ENCODE measurements at regions not wholly inside any gene's neighbourhood (a gene's known extent, or its start where the extent isn't known, plus 50 kb on each side); places are given as distances from the start of the nearest gene placed in this dataset.

DNA sequence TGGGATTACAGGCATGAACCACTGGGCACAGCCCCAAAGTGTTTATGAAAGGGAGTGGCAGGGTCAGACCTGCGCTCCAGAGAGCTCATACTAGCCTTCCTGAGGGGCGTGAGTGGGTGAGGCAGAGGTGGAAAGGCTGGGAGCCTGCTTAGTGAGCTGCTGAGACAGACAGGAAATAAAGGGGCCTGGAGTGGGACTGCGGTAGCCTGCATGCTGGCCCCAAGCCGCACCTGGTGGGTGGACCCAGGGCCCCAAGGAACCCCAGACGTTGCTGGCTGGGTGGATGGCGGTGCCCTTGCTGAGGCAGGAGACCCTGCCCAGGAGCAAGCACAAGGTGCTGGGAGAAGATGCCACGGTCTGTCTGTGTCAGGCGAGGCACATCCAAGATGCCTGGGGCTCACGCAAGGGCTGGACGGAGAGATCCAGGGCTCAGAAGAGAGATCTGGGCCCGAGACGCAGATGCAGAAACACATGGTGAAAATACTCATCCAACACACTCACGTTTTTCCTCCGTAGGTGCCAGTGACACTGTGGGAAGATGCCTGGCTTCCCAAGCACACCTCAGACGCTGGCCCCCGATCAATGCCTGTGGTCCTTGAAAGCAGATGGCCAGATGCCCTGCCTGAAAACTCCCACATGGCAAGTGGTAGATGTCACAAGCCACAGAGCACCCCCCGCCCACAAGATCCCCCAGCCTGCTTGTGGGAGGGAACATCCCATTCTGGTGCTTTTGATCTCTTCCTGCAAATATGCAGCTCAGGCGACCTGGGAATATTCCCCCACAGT, 151.1 kb downstream of the GLI2 start:
- intact Hi-C loops (cut with DNase I), result no loop called here
- ATAC-seq (no peak), DNase-seq (ENCODE audit: missing footprints) (peak; percentile 28)

DNA sequence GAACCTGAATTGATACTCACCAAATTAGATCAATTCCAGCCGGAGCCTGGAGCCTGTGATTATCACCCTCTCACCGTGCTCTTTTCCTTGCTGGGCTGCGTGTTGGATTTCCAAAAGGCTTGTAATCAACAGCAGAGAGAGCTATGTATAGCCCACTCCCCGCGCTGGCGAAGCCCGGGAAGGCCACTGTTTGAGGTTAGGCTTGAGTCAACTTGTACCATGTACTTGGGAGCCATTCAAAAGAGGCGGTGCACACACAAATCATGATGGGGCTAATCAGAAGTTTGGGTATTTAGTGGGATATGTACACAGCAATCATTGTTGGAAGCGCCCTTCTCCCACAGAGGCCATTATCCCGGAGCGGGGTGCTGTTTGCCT, 151.6 kb downstream of the GLI2 start:
- ATAC-seq, result no peak
- intact Hi-C loops (cut with DNase I), result no loop called here
- no peak for DNase-seq (ENCODE audit: missing footprints)

- intact Hi-C loops (cut with DNase I), result no loop called here
- DNase-seq (ENCODE audit: missing footprints) (peak; percentile 37), ATAC-seq (no peak)
These were observed 152.1 kb downstream of the GLI2 start for GRCh38 chr2:120887741-120888231.

GRCh38 chr2:120888851-120889250, 153.2 kb downstream of the GLI2 start:
- intact Hi-C loops (cut with DNase I), result no loop called here
- no peak for ATAC-seq
- no peak for DNase-seq (ENCODE audit: missing footprints)

DNA sequence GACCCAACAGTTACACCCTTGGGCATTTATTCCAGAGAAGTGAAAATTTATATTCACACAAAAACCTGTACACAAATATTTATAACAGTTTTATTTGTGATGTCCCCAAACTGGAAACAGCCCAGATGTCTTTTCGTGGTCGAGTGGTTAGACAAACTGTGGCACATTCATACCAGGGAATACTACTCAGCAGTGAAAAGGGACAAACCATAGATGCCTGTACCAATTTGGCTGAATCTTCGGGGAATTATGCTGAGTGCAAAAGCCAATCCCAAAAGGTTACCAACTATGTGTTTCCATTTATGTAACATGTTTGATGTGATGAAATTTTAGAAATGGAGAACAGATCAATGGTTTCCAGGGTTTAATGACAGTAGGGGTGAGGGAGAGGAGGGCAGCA, 154.3 kb downstream of the GLI2 start:
- DNase-seq (ENCODE audit: missing footprints), result no peak
- intact Hi-C loops (cut with DNase I), result no loop called here
- no peak for ATAC-seq

DNA sequence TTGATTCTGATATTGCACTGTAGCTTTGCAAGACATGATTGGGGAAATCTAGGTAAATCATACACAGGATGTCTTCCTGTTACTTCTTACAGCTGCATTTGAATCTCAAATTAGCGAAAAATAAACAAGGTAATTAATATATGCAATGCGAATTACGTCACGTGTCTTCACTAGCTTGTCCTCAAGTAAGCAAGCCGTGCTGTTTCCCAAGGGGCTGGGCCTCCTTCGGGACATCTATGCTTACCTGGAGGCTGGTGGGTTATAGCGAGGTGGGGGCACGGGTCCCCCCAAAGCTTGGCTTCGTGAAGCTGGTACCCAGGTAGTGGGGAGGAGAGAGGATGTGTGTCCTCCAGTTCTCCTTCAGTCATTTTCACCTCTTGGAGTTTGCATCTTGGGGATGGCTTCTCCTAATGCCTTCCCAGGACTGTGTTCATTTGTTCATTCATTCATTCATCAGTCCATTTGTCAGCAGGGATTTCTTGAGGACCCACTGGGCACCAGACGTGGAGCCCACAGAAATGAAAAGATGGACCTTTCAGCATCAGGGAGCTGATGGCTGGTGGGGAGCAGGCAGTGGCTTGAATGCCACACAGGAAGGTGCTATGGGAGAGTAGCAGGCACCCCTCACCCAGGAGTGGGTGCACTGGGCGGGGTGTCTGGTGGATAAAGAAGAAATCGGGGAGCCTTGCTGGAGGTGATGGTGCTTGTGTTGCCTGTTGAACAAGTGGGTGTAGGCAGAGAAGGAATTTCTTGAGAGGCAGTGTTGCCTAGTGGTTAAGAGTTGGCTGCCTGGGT, 155.1 kb downstream of the GLI2 start:
- intact Hi-C loops (cut with DNase I), result no loop called here
- DNase-seq (ENCODE audit: missing footprints) (peak; percentile 5), ATAC-seq (no peak)

GRCh38 chr2:120892271-120892966, 156.8 kb downstream of the GLI2 start:
- ATAC-seq, result no peak
- intact Hi-C loops (cut with DNase I), result no loop called here
- peak; percentile 57 for DNase-seq (ENCODE audit: missing footprints)

- ATAC-seq (peak; percentile 40), DNase-seq (ENCODE audit: missing footprints) (peak; percentile 23)
- intact Hi-C loops (cut with DNase I), result no loop called here
These were observed 157.4 kb downstream of the GLI2 start for GRCh38 chr2:120892967-120893667.

GRCh38 chr2:120893811-120894584, 158.3 kb downstream of the GLI2 start:
- ATAC-seq, result no peak
- intact Hi-C loops (cut with DNase I), result no loop called here
- peak; percentile 67 for DNase-seq (ENCODE audit: missing footprints)

GRCh38 chr2:120894966-120895365, 159.3 kb downstream of the GLI2 start:
- no peak for ATAC-seq
- intact Hi-C loops (cut with DNase I), result no loop called here

GRCh38 chr2:120896126-120896525, 160.5 kb downstream of the GLI2 start:
- intact Hi-C loops (cut with DNase I), result no loop called here
- ATAC-seq (no peak), DNase-seq (ENCODE audit: missing footprints) (peak; percentile 37)

More at GRCh38 chr2:120894966-120895365, 159.3 kb downstream of the GLI2 start:
- peak; percentile 44 for DNase-seq (ENCODE audit: missing footprints)

DNA sequence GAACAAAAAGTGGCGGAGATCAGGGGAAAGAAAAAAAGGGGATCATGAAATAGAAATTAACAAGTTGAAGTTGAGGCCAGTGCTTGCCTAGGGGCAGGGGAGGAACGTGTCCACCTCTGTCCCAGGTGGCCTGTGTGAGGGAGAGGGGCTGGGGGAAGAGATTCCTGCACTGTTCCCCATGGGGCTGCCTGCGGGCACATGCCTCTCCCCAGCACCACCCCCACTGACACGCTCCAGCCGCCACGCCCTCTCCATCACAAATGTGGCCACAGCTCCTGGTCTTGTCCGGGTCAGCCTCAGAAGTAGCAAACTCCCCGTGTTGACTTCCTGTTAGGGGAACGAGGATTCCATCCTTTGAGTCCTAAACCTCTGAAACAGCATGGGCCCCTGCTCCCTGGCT, 161.2 kb downstream of the GLI2 start:
- peak; percentile 26 for DNase-seq (ENCODE audit: missing footprints)
- no peak for ATAC-seq
- intact Hi-C loops (cut with DNase I), result no loop called here

- ATAC-seq, result no peak
- intact Hi-C loops (cut with DNase I), result no loop called here
- DNase-seq (ENCODE audit: missing footprints), result no peak
These were observed 161.7 kb downstream of the GLI2 start for GRCh38 chr2:120897399-120897798.

DNA sequence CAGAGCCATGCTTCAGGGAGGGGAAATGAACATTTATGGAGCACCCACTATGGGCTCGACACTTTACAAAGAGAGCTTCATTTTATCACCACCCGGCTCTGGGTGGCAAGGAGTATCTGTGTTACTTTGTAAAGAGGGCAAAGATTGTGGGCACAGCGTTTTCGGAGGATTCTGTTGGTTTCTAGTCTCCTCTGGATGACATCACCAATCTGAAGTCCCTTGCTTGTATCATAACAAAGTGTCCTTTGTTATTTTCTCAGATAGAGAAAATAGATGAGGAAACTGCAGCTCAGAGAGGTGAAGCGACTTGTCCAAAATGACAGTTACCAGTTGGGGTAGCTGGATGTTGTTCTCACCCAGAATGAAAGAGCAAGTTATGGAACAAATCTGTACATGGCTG, 162.8 kb downstream of the GLI2 start:
- intact Hi-C loops (cut with DNase I), result no loop called here
- ATAC-seq, result no peak
- DNase-seq (ENCODE audit: missing footprints), result peak; percentile 9

DNA sequence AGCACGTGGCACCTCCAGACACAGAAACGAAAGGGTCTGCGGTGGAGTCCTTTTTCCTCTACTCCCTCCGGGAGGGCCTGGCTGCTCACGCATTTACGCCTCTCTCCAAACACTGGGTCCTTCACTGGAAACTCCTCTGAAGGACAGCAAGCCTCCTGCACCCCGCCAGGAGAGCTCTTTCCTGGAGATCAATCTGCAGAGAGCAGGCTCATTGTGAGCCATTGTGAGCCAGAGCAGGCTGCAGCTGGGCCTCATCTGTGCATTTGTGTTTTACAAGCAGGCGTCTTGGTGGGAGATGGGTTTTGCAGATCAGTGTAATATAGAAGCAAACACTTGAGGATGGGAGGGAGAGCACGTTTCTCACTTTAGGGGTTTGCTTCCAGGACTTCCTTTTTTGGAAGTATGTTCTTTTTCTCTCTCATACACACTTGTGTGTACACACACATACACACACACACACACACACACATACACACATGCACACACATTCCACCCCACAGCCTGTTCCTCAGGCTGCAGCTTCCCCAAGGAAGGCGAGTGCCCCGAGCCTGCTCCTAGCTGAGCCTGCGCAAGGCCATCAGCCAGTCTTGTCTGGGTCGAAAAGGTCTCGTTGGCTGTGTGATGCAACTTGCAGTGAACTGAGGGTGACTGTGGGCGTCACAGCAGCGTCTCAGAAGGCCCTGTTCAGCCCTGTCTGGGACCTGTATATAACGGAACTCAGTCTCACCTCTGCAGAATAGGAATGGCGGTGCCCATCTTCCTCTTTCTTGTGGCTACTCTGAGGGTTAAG, 163.5 kb downstream of the GLI2 start:
- intact Hi-C loops (cut with DNase I), result no loop called here
- ATAC-seq, result no peak
- peak; percentile 35 for DNase-seq (ENCODE audit: missing footprints)

GRCh38 chr2:120899771-120900170, 164.1 kb downstream of the GLI2 start:
- DNase-seq (ENCODE audit: missing footprints), result peak; percentile 33
- ATAC-seq, result no peak
- intact Hi-C loops (cut with DNase I), result no loop called here

DNA sequence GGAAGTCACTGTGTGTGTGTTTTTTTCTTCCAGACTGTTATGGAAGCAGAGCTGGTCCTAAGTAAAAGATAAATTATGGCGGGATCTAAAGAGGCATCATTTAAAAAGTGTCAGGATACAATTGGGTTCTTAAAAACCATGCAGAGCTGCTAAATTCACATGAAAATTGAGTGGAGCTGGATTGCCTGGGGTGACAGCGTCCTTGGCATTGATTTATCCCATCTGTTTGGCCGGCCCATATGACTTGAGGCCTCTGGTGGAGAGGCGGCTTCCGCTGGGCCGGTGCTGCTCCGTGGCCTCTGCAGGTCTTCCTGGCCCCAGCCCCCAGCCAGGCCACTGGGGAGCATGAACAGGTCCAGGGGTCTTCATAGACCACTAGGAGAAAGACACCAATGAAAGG, 165.5 kb downstream of the GLI2 start:
- ATAC-seq (no peak), DNase-seq (ENCODE audit: missing footprints) (peak; percentile 70)
- intact Hi-C loops (cut with DNase I), result no loop called here
